WTC11 (cell line): ENCODE measurements at regions not wholly inside any gene's neighbourhood (a gene's known extent, or its start where the extent isn't known, plus 50 kb on each side); places are given as distances from the start of the nearest gene placed in this dataset.

Experiments used
- ATAC-seq: fragments of 200-7000 bp; cut with Tn5 transposase; 2 replicates; pipeline ENCODE4 v1.10.0; 2021; ENCODE audit warnings: mild to moderate bottlenecking, moderate library complexity
- CTCF ChIA-PET: fragments of 300-600 bp; sonication (Branson Sonifier 250); formaldehyde crosslinking; loops from one replicate; lab custom pipeline; 2021; ENCODE audit warnings: antibody characterized with exemption; lab: Charles Lee
- POLR2A ChIA-PET: fragments of 350-600 bp; sonication (Branson Sonifier 250); formaldehyde crosslinking; loops from one replicate; lab custom pipeline; 2021; ENCODE audit warnings: antibody characterized with exemption; lab: Charles Lee
- DNase-seq: peaks from one replicate; pipeline ENCODE4 v3.0.0; 2021; ENCODE audit warnings: low spot score
- H3K27ac Mint-ChIP-seq: 2 replicates; pipeline ENCODE4 v1.8.0; 2021; ENCODE audit warnings: mixed read lengths
- H3K27me3 Mint-ChIP-seq: 2 replicates; pipeline ENCODE4 v1.8.0; 2021; ENCODE audit warnings: low read depth, mild to moderate bottlenecking, moderate library complexity, mixed read lengths
- H3K36me3 Mint-ChIP-seq: 2 replicates; pipeline ENCODE4 v1.8.0; 2021; ENCODE audit warnings: mixed read lengths
- H3K4me1 Mint-ChIP-seq: 2 replicates; pipeline ENCODE4 v1.8.0; 2022; ENCODE audit warnings: mixed read lengths
- H3K4me3 Mint-ChIP-seq: 2 replicates; pipeline ENCODE4 v1.8.0; 2021; ENCODE audit warnings: mild to moderate bottlenecking, moderate library complexity, mixed read lengths
- H3K9me3 Mint-ChIP-seq: 2 replicates; pipeline ENCODE4 v1.8.0; 2021; ENCODE audit warnings: mixed read lengths
- ARID4B ChIP-seq: sonication (generic); formaldehyde crosslinking; IDR thresholded peaks from 2 replicates; pipeline ENCODE4 v1.8.0; 2023; ENCODE audit warnings: missing genetic modification reagents, mild to moderate bottlenecking, borderline replicate concordance
- ATF3 ChIP-seq: sonication (generic); formaldehyde crosslinking; conservative IDR thresholded peaks from 2 replicates; pipeline ENCODE4 v1.8.1; 2022; ENCODE audit warnings: mild to moderate bottlenecking, missing genetic modification reagents
- CTCF ChIP-seq: fragments of 200-600 bp; IDR thresholded peaks from 2 replicates; pipeline ENCODE4 v1.8.0; 2022; ENCODE audit warnings: antibody characterized with exemption
- ESRRA ChIP-seq: sonication (generic); formaldehyde crosslinking; IDR thresholded peaks from 2 replicates; pipeline ENCODE4 v1.8.1; 2022; ENCODE audit warnings: mild to moderate bottlenecking, missing genetic modification reagents, borderline replicate concordance
- ETV6 ChIP-seq: sonication (generic); formaldehyde crosslinking; IDR thresholded peaks from 2 replicates; pipeline ENCODE4 v1.8.1; 2022; ENCODE audit warnings: mild to moderate bottlenecking, missing genetic modification reagents
- GABPB1 ChIP-seq: sonication (generic); formaldehyde crosslinking; IDR thresholded peaks from 2 replicates; pipeline ENCODE4 v1.8.1; 2023; ENCODE audit warnings: mild to moderate bottlenecking, missing genetic modification reagents
- GTF2I ChIP-seq: fragments of 250-450 bp; sonication (Bioruptor Pico); conservative IDR thresholded peaks from 2 replicates; pipeline ENCODE4 v1.4.0; 2021; ENCODE audit warnings: mild to moderate bottlenecking
- HMGA2 ChIP-seq: fragments of 250-450 bp; sonication (Bioruptor Pico); IDR thresholded peaks from 2 replicates; pipeline ENCODE4 v1.4.0; 2021; ENCODE audit warnings: mild to moderate bottlenecking, moderate library complexity
- JAZF1 ChIP-seq: fragments of 250-450 bp; sonication (Bioruptor Pico); IDR thresholded peaks from 2 replicates; pipeline ENCODE4 v1.9.0; 2021; ENCODE audit warnings: moderate library complexity, mild to moderate bottlenecking, inconsistent platforms
- MXD4 ChIP-seq: fragments of 250-450 bp; sonication (Bioruptor Pico); IDR thresholded peaks from 2 replicates; pipeline ENCODE4 v1.8.0; 2021; ENCODE audit warnings: mild to moderate bottlenecking, moderate library complexity, borderline replicate concordance
- NR1H2 ChIP-seq: sonication (generic); formaldehyde crosslinking; IDR thresholded peaks from 2 replicates; pipeline ENCODE4 v1.9.0; 2021; ENCODE audit warnings: mild to moderate bottlenecking, moderate library complexity, missing genetic modification reagents
- NR2C2 ChIP-seq: sonication (generic); formaldehyde crosslinking; IDR thresholded peaks from 2 replicates; pipeline ENCODE4 v1.8.0; 2022; ENCODE audit warnings: mild to moderate bottlenecking, missing genetic modification reagents
- SOX15 ChIP-seq: fragments of 250-450 bp; sonication (Bioruptor Pico); IDR thresholded peaks from 2 replicates; pipeline ENCODE4 v1.9.0; 2021; ENCODE audit warnings: mild to moderate bottlenecking
- SP1 ChIP-seq: sonication (generic); formaldehyde crosslinking; conservative IDR thresholded peaks from 2 replicates; pipeline ENCODE4 v1.8.1; 2022; ENCODE audit warnings: missing genetic modification reagents
- TEAD4 ChIP-seq: sonication (generic); formaldehyde crosslinking; IDR thresholded peaks from 2 replicates; pipeline ENCODE4 v1.8.0; 2022; ENCODE audit warnings: mild to moderate bottlenecking, missing genetic modification reagents
- TP53 ChIP-seq: sonication (generic); formaldehyde crosslinking; IDR thresholded peaks from 2 replicates; pipeline ENCODE4 v1.8.1; 2023; ENCODE audit warnings: mild to moderate bottlenecking, missing genetic modification reagents
- ZNF281 ChIP-seq: sonication (generic); formaldehyde crosslinking; IDR thresholded peaks from 2 replicates; pipeline ENCODE4 v1.8.0; 2023; ENCODE audit warnings: mild to moderate bottlenecking, missing genetic modification reagents
- ZNF671 ChIP-seq: fragments of 250-450 bp; sonication (Bioruptor Pico); IDR thresholded peaks from 2 replicates; pipeline ENCODE4 v1.8.0; 2021; ENCODE audit warnings: mild to moderate bottlenecking
- TF ChIP-seq, protein P1 (sequence below): sonication (generic); formaldehyde crosslinking; IDR thresholded peaks from 2 replicates; pipeline ENCODE4 v1.8.1; 2023; ENCODE audit warnings: mild to moderate bottlenecking, missing genetic modification reagents, moderate library complexity
- TF ChIP-seq, protein P2 (sequence below): sonication (generic); formaldehyde crosslinking; IDR thresholded peaks from 2 replicates; pipeline ENCODE4 v1.8.0; 2022; ENCODE audit warnings: missing genetic modification reagents
- TF ChIP-seq, protein P3 (sequence below): sonication (generic); formaldehyde crosslinking; IDR thresholded peaks from 2 replicates; pipeline ENCODE4 v1.8.1; 2022; ENCODE audit warnings: low read depth, missing genetic modification reagents, borderline replicate concordance

GRCh38 chr11:109130910-109131309 lies 291.1 kb upstream of the C11orf87 start:
- peaks cover 10% of the 10 kb centered on the region for H3K27me3 Mint-ChIP-seq
- H3K9me3 Mint-ChIP-seq, result peaks cover 5% of the 10 kb centered on the region
- H3K4me3 Mint-ChIP-seq, result no peak overlapping the region
- ChIA-PET CTCF (interaction anchor here (1.1 kb wide), 1 partner anchor 25 kb away, joined by 3 read pairs; no protein-coding TSS in a partner anchor), POLR2A (no interaction called here)
- no peaks in the 10 kb centered on the region for H3K36me3 Mint-ChIP-seq
- no peak for DNase-seq
- H3K4me1 Mint-ChIP-seq, result peaks cover 30% of the 10 kb centered on the region
- no peak for TF ChIP-seq SOX15 (CRISPR knock-in tag)
- TF ChIP-seq HMGA2, result no peak
- TF ChIP-seq, protein P1, sequence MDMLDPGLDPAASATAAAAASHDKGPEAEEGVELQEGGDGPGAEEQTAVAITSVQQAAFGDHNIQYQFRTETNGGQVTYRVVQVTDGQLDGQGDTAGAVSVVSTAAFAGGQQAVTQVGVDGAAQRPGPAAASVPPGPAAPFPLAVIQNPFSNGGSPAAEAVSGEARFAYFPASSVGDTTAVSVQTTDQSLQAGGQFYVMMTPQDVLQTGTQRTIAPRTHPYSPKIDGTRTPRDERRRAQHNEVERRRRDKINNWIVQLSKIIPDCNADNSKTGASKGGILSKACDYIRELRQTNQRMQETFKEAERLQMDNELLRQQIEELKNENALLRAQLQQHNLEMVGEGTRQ (CRISPR knock-in tag), result no peak
- no peak for TF ChIP-seq ARID4B (CRISPR knock-in tag)
- no peak for TF ChIP-seq GTF2I (CRISPR knock-in tag)
- TF ChIP-seq TEAD4, result no peak
- no peak for TF ChIP-seq ZNF671 (CRISPR knock-in tag)
- no peak for TF ChIP-seq TP53 (CRISPR knock-in tag)
- TF ChIP-seq SP1 (CRISPR knock-in tag), result no peak
- TF ChIP-seq NR2C2 (CRISPR knock-in tag), result no peak
- no peak for TF ChIP-seq ETV6 (CRISPR knock-in tag)
- no peak for TF ChIP-seq ZNF281 (CRISPR knock-in tag)
- TF ChIP-seq, all 79 proteins: peak for 0
- no peak overlapping the region for H3K27ac Mint-ChIP-seq
- ATAC-seq, result peak; percentile 50

DNA sequence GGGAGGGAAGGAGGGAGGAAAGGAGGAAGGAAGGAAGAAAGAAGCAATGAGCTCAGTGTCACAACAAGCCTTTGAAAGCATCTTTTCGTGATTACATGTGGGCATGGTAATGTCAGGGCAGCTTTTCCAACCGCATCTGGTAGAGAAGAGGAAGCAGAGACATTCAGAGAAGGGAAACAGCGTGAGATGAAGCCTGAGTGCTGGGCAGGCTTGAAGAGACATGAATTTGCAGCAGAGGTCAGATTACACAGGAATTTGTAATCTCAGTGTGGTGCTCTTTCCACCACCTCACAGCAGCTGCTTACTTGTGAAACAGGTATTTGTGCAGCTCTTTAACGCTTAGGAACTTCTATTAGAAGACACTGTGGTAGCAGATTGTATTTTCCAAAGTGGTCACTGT lies 289.5 kb upstream of the C11orf87 start:
- ATAC-seq, result peak; percentile 95
- peaks cover 10% of the 10 kb centered on the region for H3K9me3 Mint-ChIP-seq
- TF ChIP-seq GABPB1 (CRISPR knock-in tag), result no peak
- TF ChIP-seq MXD4 (CRISPR knock-in tag), result no peak
- no peak for TF ChIP-seq GTF2I (CRISPR knock-in tag)
- TF ChIP-seq, protein P2, sequence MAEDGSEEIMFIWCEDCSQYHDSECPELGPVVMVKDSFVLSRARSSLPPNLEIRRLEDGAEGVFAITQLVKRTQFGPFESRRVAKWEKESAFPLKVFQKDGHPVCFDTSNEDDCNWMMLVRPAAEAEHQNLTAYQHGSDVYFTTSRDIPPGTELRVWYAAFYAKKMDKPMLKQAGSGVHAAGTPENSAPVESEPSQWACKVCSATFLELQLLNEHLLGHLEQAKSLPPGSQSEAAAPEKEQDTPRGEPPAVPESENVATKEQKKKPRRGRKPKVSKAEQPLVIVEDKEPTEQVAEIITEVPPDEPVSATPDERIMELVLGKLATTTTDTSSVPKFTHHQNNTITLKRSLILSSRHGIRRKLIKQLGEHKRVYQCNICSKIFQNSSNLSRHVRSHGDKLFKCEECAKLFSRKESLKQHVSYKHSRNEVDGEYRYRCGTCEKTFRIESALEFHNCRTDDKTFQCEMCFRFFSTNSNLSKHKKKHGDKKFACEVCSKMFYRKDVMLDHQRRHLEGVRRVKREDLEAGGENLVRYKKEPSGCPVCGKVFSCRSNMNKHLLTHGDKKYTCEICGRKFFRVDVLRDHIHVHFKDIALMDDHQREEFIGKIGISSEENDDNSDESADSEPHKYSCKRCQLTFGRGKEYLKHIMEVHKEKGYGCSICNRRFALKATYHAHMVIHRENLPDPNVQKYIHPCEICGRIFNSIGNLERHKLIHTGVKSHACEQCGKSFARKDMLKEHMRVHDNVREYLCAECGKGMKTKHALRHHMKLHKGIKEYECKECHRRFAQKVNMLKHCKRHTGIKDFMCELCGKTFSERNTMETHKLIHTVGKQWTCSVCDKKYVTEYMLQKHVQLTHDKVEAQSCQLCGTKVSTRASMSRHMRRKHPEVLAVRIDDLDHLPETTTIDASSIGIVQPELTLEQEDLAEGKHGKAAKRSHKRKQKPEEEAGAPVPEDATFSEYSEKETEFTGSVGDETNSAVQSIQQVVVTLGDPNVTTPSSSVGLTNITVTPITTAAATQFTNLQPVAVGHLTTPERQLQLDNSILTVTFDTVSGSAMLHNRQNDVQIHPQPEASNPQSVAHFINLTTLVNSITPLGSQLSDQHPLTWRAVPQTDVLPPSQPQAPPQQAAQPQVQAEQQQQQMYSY, result no peak
- no peak for TF ChIP-seq SOX15 (CRISPR knock-in tag)
- TF ChIP-seq, protein P3, sequence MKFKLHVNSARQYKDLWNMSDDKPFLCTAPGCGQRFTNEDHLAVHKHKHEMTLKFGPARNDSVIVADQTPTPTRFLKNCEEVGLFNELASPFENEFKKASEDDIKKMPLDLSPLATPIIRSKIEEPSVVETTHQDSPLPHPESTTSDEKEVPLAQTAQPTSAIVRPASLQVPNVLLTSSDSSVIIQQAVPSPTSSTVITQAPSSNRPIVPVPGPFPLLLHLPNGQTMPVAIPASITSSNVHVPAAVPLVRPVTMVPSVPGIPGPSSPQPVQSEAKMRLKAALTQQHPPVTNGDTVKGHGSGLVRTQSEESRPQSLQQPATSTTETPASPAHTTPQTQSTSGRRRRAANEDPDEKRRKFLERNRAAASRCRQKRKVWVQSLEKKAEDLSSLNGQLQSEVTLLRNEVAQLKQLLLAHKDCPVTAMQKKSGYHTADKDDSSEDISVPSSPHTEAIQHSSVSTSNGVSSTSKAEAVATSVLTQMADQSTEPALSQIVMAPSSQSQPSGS (CRISPR knock-in tag), result no peak
- no peak for TF ChIP-seq NR1H2 (CRISPR knock-in tag)
- no peak for TF ChIP-seq ESRRA (CRISPR knock-in tag)
- TF ChIP-seq JAZF1, result no peak
- no peak for TF ChIP-seq CTCF
- TF ChIP-seq NR2C2 (CRISPR knock-in tag), result no peak
- no peak for TF ChIP-seq TEAD4
- TF ChIP-seq ATF3 (CRISPR knock-in tag), result no peak
- peaks cover 10% of the 10 kb centered on the region for H3K27me3 Mint-ChIP-seq
- ChIA-PET POLR2A (interaction anchor here (0.7 kb wide), 1 partner anchor 125 kb away, joined by 3 read pairs; no protein-coding TSS in a partner anchor), CTCF (no interaction called here)
- H3K4me3 Mint-ChIP-seq, result no peak overlapping the region
- no peak for DNase-seq
- no peaks in the 10 kb centered on the region for H3K36me3 Mint-ChIP-seq
- peak overlapping the region; percentile 32 for H3K27ac Mint-ChIP-seq
- H3K4me1 Mint-ChIP-seq, result peaks cover 30% of the 10 kb centered on the region
